HG02798 (cell line): ENCODE measurements at regions not wholly inside any gene's neighbourhood (a gene's known extent, or its start where the extent isn't known, plus 50 kb on each side); places are given as distances from the start of the nearest gene placed in this dataset.
"Not testable (repeated sequence)": the region's sequence is repeated elsewhere in the genome, so short reads cannot be mapped to it uniquely, and the experiment has no call there.

Source experiments
- ATAC-seq: cut with Tn5 transposase; IDR thresholded peaks from one replicate; pipeline ENCODE4 v1.9.1; 2021; ENCODE audit warnings: mild to moderate bottlenecking; ENCODE audit not compliant: unreplicated experiment, poor library complexity

DNA sequence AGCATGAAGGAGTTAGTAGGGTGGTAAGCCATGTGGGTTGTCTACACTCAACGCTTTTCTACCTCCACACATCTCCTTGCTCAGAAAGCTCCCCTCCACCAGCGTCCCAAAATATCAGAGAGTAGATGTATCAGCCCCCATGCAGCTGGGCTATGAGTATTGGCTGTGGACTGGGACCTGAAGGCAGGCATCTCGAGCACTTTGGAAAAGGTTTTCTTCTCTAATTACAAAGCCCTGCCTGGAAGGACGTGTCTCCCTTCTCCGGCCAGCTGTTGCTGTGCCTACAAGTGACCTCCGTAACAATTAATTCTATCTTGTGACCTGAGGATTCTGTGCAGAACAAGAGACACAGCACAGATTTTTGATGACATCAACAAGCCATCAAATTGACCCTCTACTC, 142.0 kb upstream of the RUNX1 start:
- ATAC-seq = no peak

DNA sequence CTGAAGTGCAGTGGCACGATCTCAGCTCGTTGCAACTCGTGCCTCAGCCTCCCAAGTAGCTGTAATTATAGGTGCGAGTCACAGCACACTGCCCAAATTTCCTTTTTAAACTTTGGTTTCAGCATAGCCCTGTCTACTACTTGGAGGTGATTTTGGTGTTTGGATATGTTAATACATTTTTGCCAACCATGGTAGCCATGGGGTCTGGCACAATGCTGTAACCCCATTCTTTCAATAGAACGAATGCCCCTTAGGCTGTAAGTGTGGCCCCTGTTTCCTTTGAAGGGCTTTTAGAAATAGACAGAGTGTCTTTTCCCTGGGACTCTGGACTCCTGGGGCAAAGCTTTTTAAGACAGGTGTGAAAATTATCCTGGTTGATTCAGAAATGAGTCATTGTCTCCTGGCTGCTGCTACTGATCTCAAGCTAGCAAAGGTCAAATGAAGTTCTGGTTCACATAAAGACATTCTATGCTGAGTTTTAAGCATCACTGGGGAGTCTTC, 141.1 kb upstream of the RUNX1 start:
- no peak for ATAC-seq

DNA sequence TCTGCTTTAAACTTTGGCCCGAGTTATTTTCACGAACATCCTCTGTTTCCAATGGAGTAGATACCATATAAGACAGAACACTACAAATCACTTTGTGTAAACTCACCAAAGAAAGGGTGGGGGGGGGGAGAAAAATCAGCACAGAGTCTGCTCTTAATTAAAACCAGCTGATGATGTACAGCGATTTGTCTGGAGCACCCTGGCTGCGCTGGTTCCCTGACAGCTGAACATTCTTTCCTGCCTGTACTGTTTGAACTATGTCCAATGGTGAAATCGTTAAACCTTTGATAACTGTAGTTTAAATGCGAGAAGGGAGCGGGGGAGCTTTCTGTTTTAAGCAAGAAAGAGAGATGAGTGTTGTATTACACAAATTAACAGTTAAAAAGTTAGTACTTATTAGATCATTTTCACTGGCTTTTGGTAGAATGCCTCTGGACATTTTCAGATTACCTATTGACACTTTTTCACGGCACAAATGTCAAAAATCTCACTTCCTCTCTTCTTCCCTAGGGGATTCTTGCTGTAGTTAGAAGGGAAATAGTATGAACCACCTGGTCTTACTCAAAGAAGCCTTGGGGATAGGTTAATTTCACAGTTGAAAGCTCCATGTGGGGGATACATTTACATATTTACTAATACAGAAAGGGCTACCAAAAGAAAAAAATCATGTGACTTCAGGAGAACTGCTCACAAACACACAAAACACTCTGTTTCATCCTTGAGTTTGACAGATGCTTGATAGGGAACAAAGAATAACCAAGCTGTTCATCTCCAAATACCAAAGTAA, 140.2 kb upstream of the RUNX1 start:
- ATAC-seq = peak; percentile 38

DNA sequence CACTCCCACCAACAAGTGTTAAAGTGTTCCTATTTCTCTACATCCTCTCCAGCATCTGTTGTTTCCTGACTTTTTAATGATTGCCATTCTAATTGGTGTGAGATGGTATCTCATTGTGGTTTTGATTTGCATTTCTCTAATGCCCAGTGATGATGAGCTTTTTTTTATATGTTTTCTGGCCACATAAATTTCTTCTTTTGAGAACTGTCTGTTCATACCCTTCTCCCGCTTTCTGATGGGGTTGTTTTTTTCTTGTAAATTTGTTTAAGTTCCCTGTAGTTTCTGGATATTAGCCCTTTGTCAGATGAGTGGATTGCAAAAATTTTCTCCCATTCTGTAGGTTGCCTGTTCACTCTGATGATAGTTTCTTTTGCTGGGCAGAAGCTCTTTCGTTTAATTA, 134.3 kb upstream of the RUNX1 start:
- not testable (repeated sequence) for ATAC-seq

DNA sequence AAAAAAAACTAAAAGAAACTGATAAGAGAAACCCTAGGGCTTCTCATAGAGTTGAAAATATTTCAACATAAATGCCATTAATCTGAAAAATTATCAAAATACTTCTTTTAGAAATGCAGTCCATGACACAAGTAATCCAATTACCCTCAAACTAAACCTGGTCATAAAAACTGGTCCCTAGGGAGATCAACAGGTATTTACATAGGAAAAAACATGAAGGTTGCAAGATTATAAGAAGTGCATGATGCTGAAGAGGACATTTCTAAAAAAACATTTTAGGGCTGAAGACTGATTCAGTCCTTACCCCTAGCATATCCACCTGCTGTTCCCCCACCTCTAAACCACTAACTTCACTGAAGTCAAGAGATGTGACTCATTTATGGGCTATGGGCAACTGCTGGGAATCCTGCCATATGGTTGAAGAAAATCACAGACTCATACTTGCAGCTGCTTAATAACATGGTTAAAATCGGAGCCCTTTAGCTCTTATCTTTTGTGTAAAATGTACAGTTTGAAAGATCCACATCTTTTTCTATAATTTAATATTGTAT, 131.0 kb upstream of the RUNX1 start:
- ATAC-seq = no peak

DNA sequence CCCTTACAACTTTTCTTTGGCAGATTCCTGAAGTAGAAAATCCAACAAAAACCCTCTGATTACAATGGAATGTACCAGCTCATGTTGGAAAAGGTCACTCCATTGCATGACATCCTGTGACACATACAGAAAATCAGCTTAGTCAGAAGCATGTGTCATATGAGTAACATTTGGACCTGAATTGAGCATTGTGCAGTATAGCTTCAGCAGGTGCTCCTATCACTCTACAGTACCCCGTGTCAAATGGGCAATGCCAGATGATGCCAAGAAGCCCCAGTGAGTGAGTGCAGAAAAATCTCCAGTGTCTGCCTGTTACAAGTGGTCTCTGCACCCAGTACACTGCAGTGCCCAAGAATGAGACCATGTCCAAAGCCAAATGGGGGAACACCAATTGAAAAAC, 129.7 kb upstream of the RUNX1 start:
- ATAC-seq = no peak

DNA sequence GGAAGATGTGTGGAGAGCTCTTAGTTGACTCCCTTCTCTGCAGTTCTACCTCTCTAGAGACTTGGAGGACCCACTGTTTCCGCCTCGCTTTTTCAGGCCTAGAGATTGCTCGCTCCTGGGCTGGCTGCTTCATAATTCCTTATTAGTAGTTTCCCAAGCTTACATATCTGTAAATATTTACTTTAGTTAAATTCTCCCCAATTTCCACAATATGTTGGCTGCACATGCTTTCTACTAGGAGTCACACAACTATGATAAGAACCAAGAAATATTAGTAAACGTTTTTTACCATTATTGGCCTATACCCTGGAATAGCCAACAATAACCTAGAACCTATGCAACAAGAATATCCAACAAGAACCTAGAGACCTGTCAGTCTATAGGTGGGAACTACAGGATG, 129.0 kb upstream of the RUNX1 start:
- ATAC-seq = no peak

DNA sequence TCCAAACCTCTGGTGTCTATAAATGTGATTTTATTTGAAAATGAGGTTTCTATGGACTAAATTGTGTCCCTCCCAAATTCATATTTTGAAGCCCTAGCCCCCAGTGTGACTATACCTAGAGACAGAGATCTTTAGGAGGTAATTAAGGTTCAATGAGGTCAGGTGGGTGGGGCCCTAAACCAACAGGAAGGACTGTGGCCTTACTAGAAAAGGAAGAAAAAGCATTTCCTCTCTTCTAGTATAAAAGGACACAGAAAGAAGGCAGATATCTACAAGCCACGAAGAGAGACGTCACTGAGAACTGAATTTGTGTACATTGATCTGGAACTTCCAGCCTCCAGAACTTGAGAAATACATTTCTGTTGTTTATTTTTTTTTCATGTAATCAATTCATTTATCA, 123.1 kb upstream of the RUNX1 start:
- no peak for ATAC-seq

DNA sequence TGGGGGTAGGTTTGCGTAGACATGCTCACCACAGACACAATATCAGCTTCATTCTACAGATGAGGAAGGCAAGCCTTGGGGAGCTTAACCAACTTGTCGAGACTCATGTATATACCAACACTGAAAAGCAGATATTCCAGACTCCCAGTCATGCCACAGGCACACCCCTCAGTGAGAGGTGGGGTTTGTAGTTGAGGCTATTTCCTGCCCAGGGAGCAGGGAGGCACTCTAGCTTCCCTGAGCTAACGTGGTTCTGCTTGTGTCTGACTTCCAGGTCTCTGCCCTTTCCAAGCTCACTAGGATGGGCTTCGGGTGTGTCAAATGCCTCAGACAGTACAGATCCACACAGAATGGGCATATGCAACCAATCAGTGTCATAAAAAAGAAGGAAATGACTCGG, 122.3 kb upstream of the RUNX1 start:
- ATAC-seq = no peak

DNA sequence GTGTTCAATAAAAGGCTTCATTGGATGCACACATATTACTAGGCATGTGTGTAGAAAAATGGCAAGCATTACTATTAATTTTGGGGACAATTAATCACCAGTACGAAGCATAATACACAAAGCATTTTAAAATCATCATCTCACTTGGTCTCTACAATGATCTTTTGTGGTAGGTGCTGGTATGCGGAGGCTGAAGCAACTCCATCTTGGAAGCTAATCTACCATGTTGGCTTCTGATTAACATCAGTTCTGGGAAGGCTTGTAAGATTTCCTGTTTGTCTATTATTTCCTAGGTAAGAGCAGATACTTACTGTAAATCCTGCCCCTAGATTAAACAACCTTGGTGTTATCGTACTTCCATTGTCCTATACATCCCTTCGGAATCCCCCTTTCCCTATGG, 121.7 kb upstream of the RUNX1 start:
- ATAC-seq = no peak

DNA sequence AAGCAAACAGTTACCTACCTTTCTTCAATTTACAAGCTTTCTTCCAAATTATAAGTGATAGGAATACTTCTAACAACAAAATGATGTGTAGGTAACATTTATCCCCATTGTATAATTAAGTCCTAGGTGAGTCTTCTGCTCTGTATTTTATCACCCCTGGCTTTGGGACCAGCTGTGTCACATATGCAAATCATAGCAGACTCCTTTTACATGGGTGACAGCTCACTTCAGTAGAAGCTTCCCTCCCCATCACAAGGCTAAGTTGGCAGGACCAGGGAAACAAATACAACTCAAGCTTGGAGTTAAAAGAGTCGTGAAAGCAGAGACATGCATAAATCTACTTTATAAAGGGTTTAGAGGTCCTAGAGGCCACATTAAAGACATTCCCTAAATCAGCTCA, 121.1 kb upstream of the RUNX1 start:
- ATAC-seq = no peak

DNA sequence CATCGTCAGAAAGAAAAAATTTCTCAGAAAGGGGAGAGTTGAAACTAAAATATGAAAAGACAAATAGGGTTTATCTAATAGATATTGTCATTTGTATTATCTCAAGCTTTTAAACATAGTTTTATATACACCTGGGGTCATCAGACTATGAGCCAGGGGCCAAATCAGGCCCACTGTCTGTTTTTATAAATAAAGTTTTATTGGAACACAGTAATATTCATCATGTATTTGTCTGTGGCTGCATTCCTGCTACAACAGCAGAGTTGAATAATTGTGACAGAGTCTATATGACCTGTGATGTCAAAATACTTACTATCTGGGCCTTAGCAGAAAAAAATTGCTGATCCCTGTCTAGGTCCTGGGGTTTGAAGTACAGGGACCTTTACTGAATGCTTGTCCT, 120.5 kb upstream of the RUNX1 start:
- no peak for ATAC-seq

DNA sequence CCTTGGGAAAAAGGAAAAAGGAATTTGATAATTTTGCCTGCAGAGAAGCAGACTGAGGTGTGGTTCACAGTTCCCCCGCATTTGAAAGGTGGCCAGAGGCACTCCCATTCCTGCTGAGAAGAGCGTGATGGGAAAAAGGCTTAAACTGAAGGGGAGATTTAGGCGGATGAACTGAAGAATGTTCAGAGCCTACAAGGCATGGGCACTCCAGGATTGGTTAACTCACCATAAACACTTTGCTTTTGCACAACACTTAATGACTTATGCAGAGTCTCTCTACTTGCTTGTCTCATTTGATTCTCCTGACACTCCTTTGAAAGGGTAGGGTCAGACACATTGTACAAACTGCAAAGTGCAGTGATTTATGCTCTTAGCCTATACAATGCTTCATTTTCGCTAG, 119.6 kb upstream of the RUNX1 start:
- no peak for ATAC-seq

DNA sequence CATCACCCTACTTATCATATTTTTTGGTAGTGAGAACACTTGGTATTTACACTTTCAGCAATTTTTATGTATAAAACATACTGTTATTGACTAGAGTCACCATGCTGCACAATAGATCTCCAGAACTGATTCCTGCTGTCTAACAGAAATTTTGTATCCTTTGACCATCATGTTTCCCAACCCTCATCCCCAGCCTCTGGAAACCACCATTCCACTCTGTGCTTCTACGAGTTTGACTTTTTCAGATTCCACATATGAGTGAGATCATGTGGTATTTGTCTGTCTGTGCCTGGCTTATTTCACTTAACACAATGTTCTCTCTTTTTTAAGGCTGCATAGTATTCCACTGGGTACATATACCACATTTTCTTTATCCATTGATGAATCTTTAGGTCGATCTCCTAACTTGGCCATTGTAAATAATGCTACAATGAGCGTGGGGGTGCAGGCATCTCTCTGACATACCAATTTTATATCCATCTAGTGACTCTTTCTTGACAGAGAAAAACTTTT, 115.9 kb upstream of the RUNX1 start:
- ATAC-seq = no peak

DNA sequence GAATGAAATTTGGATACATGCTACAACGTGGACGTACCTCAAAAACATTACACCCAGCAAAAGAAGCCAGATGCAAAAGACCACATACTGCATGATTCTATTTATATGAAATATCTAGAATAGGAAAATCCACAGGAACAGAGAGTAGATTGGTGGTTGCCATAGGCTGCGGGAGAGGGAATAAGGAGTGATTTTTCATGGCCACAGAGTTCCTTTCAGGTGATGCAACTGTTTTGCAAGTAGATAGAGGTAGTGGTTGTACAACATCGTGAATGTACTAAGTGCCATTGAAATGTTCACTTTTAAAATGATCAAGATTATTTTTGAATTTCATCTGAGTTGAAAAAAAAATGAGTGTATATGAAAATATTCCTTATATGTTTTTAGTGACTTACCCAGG, 115.3 kb upstream of the RUNX1 start:
- no peak for ATAC-seq

DNA sequence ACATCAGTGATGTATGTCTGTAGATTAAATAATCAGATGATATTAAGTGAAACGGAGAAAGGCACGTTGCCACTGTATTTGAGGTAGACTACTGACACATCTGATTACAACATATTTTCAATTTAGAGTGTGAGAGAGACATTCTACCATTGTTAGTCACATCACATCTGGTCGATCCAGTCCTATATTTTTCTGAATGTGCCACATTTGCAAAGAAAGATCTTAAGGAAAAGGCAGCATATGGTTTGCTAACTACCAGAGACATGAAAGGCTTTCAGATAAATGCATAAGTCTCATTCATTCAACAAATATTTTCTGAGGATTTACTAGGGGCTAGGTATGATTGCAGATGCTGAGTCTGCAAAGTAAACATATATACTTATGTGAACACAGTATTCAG, 114.3 kb upstream of the RUNX1 start:
- no peak for ATAC-seq

DNA sequence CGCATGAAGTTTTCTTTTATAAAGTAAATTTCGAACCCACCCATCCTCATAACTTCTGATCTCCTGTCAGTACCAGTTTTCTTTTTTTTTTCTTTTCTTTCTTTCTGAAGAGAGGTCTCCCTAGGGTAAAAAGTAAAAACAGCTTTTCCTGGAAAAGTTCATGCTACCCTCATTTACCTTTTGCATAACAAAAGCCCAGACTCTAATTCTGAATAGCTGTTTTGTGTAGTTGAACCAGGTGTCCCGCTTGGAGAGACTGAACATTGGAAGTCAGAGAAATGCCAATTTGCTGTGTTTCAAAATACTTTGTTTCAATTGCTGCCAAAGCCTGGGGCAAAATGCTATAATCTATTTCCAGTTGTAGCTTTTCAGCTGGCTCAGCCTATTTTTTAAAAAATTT, 113.7 kb upstream of the RUNX1 start:
- ATAC-seq = no peak

DNA sequence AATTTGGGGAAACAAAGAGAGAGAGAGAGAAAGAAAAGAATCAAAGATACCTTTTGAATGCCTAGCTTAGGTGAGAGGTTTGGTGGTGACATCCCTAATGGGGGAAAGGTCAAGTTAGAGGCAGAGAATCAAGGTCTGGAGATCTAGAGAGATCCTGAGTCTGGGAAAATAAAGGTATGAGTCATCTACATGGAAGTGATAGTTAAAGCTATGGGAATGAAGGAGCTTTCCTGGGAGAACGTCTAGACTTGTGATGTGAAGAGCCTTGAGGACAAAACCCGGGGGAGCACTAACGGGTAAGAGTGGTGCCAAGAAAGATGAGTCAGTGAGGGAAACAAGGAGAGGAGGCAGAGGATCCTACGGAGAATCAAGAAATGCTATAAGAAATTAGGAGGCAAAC, 110.8 kb upstream of the RUNX1 start:
- no peak for ATAC-seq

DNA sequence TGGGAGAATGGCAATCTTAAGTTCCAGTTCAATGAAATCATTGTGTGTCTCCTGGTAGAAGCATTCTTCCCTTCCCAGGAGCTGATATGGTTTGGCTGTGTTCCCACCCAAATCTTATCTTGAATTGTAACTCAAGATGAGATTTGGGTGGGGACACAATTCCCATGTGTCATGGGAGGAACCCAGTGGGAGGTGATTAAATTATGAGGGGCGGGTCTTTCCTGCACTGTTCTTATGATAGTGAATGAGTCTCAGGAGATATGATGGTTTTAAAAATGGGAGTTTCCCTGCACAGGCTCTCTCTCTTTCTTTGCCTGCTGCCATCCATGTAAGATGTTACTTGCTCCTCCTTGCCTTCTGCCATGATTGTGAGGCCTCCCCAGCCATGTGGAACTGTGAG, 108.3 kb upstream of the RUNX1 start:
- not testable (repeated sequence) for ATAC-seq

DNA sequence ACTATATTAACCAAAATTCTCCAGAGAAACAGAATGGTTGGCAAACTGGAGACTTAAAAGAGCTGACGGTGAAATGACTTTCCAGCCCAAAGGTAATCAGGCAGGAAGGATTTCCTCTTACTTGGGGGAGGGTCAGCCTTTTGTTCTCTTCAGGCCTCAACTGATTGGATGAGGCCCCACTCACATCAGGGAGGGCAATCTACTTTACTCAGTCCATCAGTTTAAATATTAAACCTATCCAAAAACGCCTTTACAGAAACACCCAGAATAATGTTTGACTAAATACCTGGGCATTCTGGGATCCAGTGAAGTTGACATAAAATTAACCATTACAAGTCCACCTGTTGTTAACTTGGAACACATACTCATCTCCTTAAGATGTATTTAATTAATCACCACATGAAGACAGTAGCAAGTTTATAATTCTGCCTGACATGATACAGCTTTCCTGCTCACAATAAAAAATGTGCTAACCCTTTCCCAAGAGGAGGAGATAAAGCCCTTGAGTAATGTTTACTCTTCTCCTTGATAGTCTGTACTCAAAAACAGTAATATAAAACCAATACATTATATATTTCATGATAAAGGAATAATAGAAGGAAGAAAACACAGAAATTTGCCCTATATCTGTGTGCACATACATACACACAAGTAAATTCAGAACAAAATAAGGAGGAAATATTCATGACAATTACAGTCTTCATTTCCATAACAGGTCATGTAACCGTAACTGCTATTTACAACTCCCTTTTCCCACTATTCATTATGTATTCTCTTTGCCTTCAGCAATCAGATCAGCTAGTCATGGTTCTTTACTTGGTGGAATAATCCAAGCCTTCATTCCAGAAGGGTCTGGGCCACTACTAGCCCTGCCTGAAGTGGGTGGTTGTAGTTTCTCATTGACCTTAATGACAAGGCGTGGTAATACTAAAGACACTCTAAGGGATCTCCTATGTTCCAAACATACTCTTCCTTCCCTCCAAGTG, 107.5 kb upstream of the RUNX1 start:
- no peak for ATAC-seq

DNA sequence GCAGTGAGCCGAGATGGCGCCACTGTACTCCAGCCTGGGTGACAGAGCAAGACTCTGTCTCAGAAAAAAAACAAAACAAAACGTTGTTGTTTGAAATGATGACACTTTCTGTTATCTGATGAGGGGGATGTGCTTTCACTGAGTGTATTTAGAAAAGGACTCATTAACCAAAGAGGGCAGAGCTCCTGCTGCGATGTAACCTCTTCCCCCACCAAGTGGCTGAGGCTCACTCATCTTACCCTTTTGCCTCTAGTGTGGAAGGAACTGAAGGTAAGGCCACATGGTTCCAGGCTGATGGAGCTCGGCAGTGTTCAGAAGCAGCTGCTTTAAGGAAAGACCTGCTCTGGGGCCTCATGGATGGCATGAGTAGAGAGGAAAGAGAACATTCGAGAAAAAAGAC, 105.7 kb upstream of the RUNX1 start:
- no peak for ATAC-seq
